ENCODE measurements at regions not wholly inside any gene's neighbourhood (a gene's known extent, or its start where the extent isn't known, plus 50 kb on each side); places are given as distances from the start of the nearest gene placed in this dataset.

GRCh38 chr3:187821616-187822317 is 76.5 kb upstream of the BCL6 start:
- H3K27ac Mint-ChIP-seq = peak overlapping the region; percentile 83
- H3K9me3 Mint-ChIP-seq = peaks cover 9% of the 10 kb centered on the region
- TF ChIP-seq CTCF (IDR thresholded peaks at IDR 0.05) = no peak
- CTCF ChIA-PET = no interaction called here
- H3K27me3 Mint-ChIP-seq = no peaks in the 10 kb centered on the region
- peaks cover 13% of the 10 kb centered on the region for H3K4me1 Mint-ChIP-seq (ENCODE audit: low read depth)
- no peak for ATAC-seq
- no peak overlapping the region for H3K4me3 Mint-ChIP-seq
- DNase-seq = no peak
- POLR2A ChIA-PET = no interaction called here
- no peaks in the 10 kb centered on the region for H3K36me3 Mint-ChIP-seq (ENCODE audit: low read depth)
- intact Hi-C loops (cut with micrococcal nuclease) = no loop called here

- Mint-ChIP-seq H3K4me3 (no peak overlapping the region), H3K36me3 (ENCODE audit: low read depth) (no peaks in the 10 kb centered on the region), H3K4me1 (ENCODE audit: low read depth) (peaks cover 13% of the 10 kb centered on the region), H3K27me3 (no peaks in the 10 kb centered on the region), H3K9me3 (peaks cover 6% of the 10 kb centered on the region), H3K27ac (peak overlapping the region; percentile 83)
- POLR2A ChIA-PET = no interaction called here
- CTCF ChIA-PET = no interaction called here
- peak; percentile 84 for ATAC-seq
- DNase-seq = no peak
- TF ChIP-seq CTCF (IDR thresholded peaks at IDR 0.05) = no peak
- intact Hi-C loops (cut with micrococcal nuclease) = no loop called here
Observed at GRCh38 chr3:187822402-187822801, 77.1 kb upstream of the BCL6 start.

- no peaks in the 10 kb centered on the region for H3K36me3 Mint-ChIP-seq (ENCODE audit: low read depth)
- no peak for TF ChIP-seq CTCF (IDR thresholded peaks at IDR 0.05)
- no peak overlapping the region for H3K27ac Mint-ChIP-seq
- no peak overlapping the region for H3K4me3 Mint-ChIP-seq
- no peaks in the 10 kb centered on the region for H3K9me3 Mint-ChIP-seq
- DNase-seq (no peak), ATAC-seq (no peak)
- H3K4me1 Mint-ChIP-seq (ENCODE audit: low read depth) = peaks cover 16% of the 10 kb centered on the region
- intact Hi-C loops (cut with micrococcal nuclease) = no loop called here
- ChIA-PET CTCF (no interaction called here), POLR2A (interaction anchor here (0.5 kb wide), 1 partner anchor 143 kb away, joined by 3 read pairs; no protein-coding TSS in a partner anchor)
- H3K27me3 Mint-ChIP-seq = no peaks in the 10 kb centered on the region
Observed at GRCh38 chr3:187823746-187824145, 78.5 kb upstream of the BCL6 start.

- ATAC-seq = no peak
- Mint-ChIP-seq H3K27me3 (no peaks in the 10 kb centered on the region), H3K9me3 (no peaks in the 10 kb centered on the region), H3K36me3 (ENCODE audit: low read depth) (no peaks in the 10 kb centered on the region), H3K4me1 (ENCODE audit: low read depth) (peaks cover 23% of the 10 kb centered on the region), H3K4me3 (no peak overlapping the region), H3K27ac (no peak overlapping the region)
- ChIA-PET POLR2A (no interaction called here), CTCF (no interaction called here)
- no peak for DNase-seq
- intact Hi-C loops (cut with micrococcal nuclease) = no loop called here
- TF ChIP-seq CTCF (IDR thresholded peaks at IDR 0.05) = no peak
Observed at GRCh38 chr3:187827723-187828122, 82.5 kb upstream of the BCL6 start.

- POLR2A ChIA-PET = interaction anchor here (1.6 kb wide), 2 partner anchors 14 to 27 kb away, joined by 4 read pairs; no protein-coding TSS in a partner anchor
- H3K9me3 Mint-ChIP-seq = no peaks in the 10 kb centered on the region
- no peaks in the 10 kb centered on the region for H3K36me3 Mint-ChIP-seq (ENCODE audit: low read depth)
- H3K27me3 Mint-ChIP-seq = no peaks in the 10 kb centered on the region
- ATAC-seq = peak; percentile 67
- peaks cover 21% of the 10 kb centered on the region for H3K4me1 Mint-ChIP-seq (ENCODE audit: low read depth)
- H3K4me3 Mint-ChIP-seq = no peak overlapping the region
- H3K27ac Mint-ChIP-seq = peak overlapping the region; percentile 8
- intact Hi-C loops (cut with micrococcal nuclease) = no loop called here
- CTCF ChIA-PET = no interaction called here
- TF ChIP-seq CTCF (IDR thresholded peaks at IDR 0.05) = no peak
- DNase-seq = peak; percentile 49
Observed at GRCh38 chr3:187828579-187829452, 83.5 kb upstream of the BCL6 start.

All from activated CD8-positive, alpha-beta T cell treated with anti-CD3 and anti-CD28 coated beads for 36 hours (primary cell).